Fibroblast of pulmonary artery (primary cell): ENCODE measurements at regions not wholly inside any gene's neighbourhood (a gene's known extent, or its start where the extent isn't known, plus 50 kb on each side); places are given as distances from the start of the nearest gene placed in this dataset.
"Not testable (repeated sequence)": the region's sequence is repeated elsewhere in the genome, so short reads cannot be mapped to it uniquely, and the experiment has no call there.

Experiments used
- DNase-seq: peaks from one replicate; pipeline ENCODE4 v3.0.0-alpha.2; 2010; ENCODE audit warnings: low read depth
- H3K4me3 ChIP-seq: replicated peaks from 2 replicates; pipeline ENCODE4 v1.5.1; 2011; ENCODE audit warnings: low read depth, mild to moderate bottlenecking, control low read depth, low read length, moderate library complexity
- CTCF ChIP-seq: IDR thresholded peaks from 2 replicates; pipeline ENCODE4 v1.5.1; 2011; ENCODE audit warnings: mild to moderate bottlenecking, control low read depth, low read length, inconsistent platforms; ENCODE audit errors: missing control alignments

GRCh38 chr2:111533557-111534247 lies 350.3 kb downstream of the ANAPC1 start:
- H3K4me3 ChIP-seq, result not testable (repeated sequence)

GRCh38 chr2:111534910-111535352 lies 349.1 kb downstream of the ANAPC1 start:
- H3K4me3 ChIP-seq, result no peak overlapping the region
- DNase-seq, result peak; percentile 43
- TF ChIP-seq CTCF, result no peak

More at GRCh38 chr2:111533557-111534247, 350.3 kb downstream of the ANAPC1 start:
- DNase-seq, result peak; percentile 7

- TF ChIP-seq CTCF, result no peak
- DNase-seq, result peak; percentile 49
- H3K4me3 ChIP-seq, result no peak overlapping the region
These were observed 348.6 kb downstream of the ANAPC1 start for GRCh38 chr2:111535404-111535803.

GRCh38 chr2:111537078-111537655 lies 346.8 kb downstream of the ANAPC1 start:
- TF ChIP-seq CTCF, result no peak
- no peak overlapping the region for H3K4me3 ChIP-seq
- DNase-seq, result no peak

- DNase-seq, H3K4me3 ChIP-seq: not testable (repeated sequence)
These were observed 344.0 kb downstream of the ANAPC1 start for GRCh38 chr2:111539991-111540390.

- H3K4me3 ChIP-seq, result not testable (repeated sequence)
- peak; percentile 57 for DNase-seq
These were observed 341.7 kb downstream of the ANAPC1 start for GRCh38 chr2:111542120-111542774.

- DNase-seq, H3K4me3 ChIP-seq: not testable (repeated sequence)
These were observed 340.0 kb downstream of the ANAPC1 start for GRCh38 chr2:111544006-111544405.

- not testable (repeated sequence) for DNase-seq, H3K4me3 ChIP-seq
These were observed 338.1 kb downstream of the ANAPC1 start for GRCh38 chr2:111545723-111546431.

GRCh38 chr2:111546578-111546977 lies 337.4 kb downstream of the ANAPC1 start:
- DNase-seq, H3K4me3 ChIP-seq: not testable (repeated sequence)

- H3K4me3 ChIP-seq, result not testable (repeated sequence)
These were observed 334.8 kb downstream of the ANAPC1 start for GRCh38 chr2:111549174-111549573.

GRCh38 chr2:111551428-111551827 lies 332.6 kb downstream of the ANAPC1 start:
- not testable (repeated sequence) for H3K4me3 ChIP-seq, DNase-seq

More at GRCh38 chr2:111549174-111549573, 334.8 kb downstream of the ANAPC1 start:
- not testable (repeated sequence) for DNase-seq

GRCh38 chr2:111552625-111553024 lies 331.4 kb downstream of the ANAPC1 start:
- DNase-seq, H3K4me3 ChIP-seq: not testable (repeated sequence)

- DNase-seq, H3K4me3 ChIP-seq: not testable (repeated sequence)
These were observed 324.7 kb downstream of the ANAPC1 start for GRCh38 chr2:111559301-111559700.

- DNase-seq, H3K4me3 ChIP-seq: not testable (repeated sequence)
These were observed 324.2 kb downstream of the ANAPC1 start for GRCh38 chr2:111559814-111560213.

- H3K4me3 ChIP-seq, result not testable (repeated sequence)
- peak; percentile 78 for DNase-seq
These were observed 317.9 kb downstream of the ANAPC1 start for GRCh38 chr2:111566068-111566467.
